C4-2B (cell line): ENCODE measurements at regions not wholly inside any gene's neighbourhood (a gene's known extent, or its start where the extent isn't known, plus 50 kb on each side); places are given as distances from the start of the nearest gene placed in this dataset.

Source experiments
- ZFX ChIP-seq: fragments of 450-650 bp; IDR thresholded peaks from 2 replicates; pipeline ENCODE4 v1.6.1; 2017
- TF ChIP-seq, protein P1 (sequence below): fragments of 450-650 bp; conservative IDR thresholded peaks from 2 replicates; pipeline ENCODE4 v1.5.1; 2017; ENCODE audit warnings: mild to moderate bottlenecking

DNA sequence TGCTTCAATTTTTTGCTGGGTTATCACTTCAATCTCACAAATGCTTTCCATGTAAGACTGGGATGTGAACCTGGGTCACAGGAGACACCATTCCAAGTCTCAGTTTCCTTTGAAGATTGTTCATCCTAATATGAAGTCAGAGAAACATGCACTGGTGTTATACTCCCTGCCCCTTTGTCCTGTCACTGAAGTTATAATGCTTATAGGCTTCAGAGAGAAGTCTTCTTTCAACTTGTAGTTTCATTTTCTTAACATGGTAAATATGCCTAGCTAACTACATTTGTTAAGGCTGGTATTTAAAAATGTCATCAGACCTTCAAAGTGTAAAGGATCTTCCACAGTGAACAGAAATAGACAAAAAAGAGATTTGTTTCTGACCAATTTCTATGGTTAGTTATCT, 1195.9 kb downstream of the MRPL39 start:
- TF ChIP-seq, protein P1, sequence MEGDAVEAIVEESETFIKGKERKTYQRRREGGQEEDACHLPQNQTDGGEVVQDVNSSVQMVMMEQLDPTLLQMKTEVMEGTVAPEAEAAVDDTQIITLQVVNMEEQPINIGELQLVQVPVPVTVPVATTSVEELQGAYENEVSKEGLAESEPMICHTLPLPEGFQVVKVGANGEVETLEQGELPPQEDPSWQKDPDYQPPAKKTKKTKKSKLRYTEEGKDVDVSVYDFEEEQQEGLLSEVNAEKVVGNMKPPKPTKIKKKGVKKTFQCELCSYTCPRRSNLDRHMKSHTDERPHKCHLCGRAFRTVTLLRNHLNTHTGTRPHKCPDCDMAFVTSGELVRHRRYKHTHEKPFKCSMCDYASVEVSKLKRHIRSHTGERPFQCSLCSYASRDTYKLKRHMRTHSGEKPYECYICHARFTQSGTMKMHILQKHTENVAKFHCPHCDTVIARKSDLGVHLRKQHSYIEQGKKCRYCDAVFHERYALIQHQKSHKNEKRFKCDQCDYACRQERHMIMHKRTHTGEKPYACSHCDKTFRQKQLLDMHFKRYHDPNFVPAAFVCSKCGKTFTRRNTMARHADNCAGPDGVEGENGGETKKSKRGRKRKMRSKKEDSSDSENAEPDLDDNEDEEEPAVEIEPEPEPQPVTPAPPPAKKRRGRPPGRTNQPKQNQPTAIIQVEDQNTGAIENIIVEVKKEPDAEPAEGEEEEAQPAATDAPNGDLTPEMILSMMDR: no peak
- no peak for TF ChIP-seq ZFX
